SH-SY5Y (cell line): ENCODE measurements at regions not wholly inside any gene's neighbourhood (a gene's known extent, or its start where the extent isn't known, plus 50 kb on each side); places are given as distances from the start of the nearest gene placed in this dataset.

ENCODE experiments used
- GATA2 ChIP-seq: IDR thresholded peaks from 2 replicates; pipeline ENCODE4 v1.6.1; 2011; ENCODE audit warnings: mild to moderate bottlenecking, low read depth, low read length
- GATA3 ChIP-seq: IDR thresholded peaks from 2 replicates; pipeline ENCODE4 v1.6.1; 2011; ENCODE audit warnings: low read depth, mild to moderate bottlenecking, low read length, moderate library complexity

DNA sequence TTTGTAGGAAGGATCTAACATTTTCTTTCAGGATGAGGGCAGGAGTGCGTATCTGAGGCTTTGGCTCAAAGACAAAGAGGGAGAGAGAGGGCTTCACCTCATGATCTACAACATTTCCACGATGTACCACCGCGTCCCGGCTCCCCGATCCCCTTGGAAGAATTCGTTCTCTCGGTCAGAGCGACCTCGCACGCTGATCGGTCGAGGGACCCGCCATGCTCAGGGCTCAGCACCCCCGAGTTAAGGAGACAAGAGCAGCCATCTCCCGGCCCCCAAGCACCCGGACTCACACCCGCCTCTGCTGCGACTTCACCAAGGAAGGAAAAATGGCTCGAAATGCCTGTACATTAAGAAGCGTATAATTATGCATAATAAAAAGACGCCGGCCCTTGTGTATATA is 89.5 kb upstream of the RPL38 start:
- no peak for TF ChIP-seq GATA2
- TF ChIP-seq GATA3, result no peak
